NCI-H2171 (cell line): ENCODE measurements at regions not wholly inside any gene's neighbourhood (a gene's known extent, or its start where the extent isn't known, plus 50 kb on each side); places are given as distances from the start of the nearest gene placed in this dataset.

Experiments
- DNase-seq: peaks from one replicate; lab custom pipeline; 2025; lab: John Stamatoyannopoulos, UW

DNA sequence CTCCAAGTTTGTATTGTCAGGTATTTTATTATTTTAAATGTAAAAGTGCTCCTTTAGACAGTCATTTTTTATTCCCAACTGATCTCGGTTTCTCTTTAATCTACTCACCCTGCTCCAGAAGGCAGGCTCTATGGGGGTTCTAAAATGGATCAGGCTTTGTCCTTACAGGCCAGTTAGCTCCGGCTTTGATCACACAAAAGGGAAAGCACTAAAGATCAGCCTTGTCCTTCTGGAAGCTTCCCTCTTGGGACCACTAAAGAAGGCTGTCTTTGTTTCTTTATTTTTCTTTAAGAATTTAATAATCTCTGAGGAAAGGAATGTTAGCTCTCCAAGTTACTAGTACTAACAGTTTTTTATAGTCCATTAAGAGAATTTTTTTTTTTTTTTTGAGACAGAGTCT lies 560.5 kb upstream of the ZNF717 start:
- no peak for DNase-seq

DNA sequence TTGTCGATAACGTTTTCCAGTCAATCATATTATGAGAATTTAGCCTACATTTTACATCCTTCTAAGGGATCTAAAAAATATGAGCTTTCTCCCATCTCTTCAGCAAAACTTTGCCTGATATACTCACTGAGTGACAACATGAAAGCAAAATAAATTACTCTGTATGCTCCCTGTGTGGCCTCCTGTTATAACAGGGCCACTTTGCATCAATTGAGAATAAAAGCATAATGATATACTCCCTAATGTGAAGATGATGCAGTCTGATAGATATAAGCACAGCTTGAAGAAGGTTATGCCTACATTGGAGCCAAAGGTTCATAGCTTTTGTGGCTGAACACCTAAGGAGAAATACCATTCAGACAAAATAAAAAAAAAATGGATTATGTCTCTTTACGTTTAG lies 561.3 kb upstream of the ZNF717 start:
- DNase-seq, result no peak

DNA sequence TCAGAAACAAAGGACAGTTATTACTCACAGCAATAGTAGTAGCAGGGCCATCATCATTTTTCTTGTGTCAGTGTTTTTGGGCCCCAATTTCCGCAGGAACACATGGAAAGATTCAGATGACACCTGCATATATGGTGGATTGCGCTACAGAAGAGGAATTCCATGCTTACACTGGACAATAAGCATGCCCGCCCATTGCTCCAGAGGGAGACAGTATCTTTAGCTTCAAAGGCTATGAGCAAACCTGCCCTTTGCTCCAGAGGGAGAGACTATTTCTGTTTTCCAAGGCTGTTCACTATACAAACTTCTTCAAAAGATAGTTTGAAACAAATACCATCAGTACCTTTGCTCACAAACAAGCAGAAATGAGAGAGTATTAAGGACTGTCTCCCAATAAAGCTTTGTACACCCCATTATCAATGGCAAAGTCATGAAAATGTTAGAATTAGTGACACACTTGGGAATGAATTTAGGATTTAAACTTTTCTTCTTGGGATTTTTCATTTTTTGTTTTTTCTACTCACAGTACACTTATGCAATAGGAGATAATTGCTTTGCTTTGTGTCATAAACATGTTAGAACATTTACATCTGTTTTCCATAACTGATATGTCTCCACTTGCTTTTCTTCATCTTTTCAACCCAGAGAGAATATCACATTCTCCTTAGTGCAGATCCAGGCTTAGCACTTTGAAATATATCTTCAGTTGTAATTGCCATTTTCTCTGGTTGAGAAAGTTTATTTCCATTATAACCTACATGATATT lies 564.5 kb upstream of the ZNF717 start:
- DNase-seq, result no peak

DNA sequence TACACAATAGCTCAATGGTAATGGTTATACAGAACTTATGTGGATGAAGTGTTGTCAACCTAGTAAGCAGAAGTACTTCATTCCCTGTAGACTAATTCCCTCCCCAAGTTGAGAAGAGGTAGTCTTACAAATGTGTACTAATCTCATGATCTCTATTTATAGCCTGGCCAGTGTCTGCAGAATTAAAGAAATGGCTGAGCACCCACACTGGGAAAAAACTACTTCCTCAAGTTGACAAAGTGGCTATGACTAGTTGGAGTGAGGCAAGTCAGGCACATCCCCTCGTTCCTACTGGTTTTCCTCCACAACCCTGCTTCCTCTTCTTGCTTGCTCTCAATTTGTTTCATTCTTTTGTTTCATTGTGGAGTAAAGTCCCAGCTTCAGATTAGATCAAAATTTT lies 566.7 kb upstream of the ZNF717 start:
- no peak for DNase-seq

DNA sequence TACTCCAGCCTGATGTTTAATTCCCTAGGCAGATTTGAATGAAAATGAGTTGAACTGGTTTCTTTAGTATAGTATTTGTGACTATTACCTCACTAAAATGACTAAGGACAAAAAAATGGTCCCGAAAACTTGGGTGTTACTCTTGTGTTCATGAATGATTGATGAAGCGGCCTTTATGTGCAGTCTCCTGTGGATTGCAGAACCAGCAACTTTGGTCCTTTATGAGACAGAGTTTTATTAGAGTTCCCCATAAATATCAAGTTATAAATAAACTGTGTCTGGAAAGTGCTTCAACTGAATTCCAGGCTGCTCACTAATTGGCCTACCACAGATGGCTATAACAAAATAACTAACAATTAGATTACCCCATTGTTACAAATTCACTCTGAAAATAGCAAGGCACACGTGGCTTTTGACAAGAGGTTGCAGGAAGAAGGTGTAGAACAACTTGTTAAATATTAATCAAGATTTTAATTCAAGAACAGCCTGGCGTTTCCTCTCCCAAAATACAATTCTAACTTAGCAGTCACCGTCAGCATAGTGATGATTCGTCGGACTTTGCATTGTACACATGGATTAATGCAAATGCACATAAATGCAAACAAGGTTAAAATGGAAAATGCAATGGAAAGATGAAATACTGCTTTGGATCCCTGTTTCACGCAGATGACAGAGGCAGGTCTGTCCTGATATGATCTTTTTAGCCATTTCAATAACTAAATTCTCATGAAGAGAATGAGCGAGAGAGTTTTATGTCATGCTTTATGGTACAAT lies 567.3 kb upstream of the ZNF717 start:
- no peak for DNase-seq

DNA sequence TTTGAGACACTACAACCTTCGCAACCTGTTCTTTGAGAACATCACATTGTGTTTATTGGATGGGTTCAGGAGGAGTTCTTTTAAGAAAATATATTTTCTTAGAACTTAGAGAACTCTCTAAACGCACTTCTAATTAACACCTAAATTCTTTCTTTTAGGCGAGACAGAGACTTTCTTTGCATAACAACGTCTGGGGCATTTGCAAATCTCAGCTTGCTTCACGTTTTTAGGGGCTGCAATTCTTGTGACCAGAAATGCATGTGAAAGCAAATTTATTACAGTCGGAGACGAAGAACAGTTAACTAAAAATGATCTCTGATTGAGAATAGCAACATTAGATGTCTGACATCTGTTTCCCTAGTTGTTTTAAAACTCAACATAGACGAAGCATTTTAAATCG lies 568.3 kb upstream of the ZNF717 start:
- no peak for DNase-seq

DNA sequence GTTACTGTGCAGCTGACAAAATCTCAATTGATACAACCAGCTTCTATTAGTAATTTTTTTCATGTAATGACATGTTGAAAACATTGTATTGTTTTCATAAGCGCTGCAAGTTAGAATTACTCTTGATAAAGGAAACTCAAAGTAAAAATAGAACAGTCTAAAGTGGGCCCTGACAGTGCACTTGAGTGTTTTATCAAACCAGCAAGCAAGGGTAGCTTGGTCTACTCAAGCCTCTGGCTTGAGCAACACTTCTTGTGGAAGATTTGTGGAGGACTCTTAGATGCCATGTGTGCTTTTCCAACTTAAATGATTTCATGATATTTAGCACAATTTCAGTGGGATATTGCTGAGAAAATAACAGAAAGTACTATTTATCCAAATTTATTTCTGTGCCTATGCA lies 575.7 kb upstream of the ZNF717 start:
- DNase-seq, result no peak

DNA sequence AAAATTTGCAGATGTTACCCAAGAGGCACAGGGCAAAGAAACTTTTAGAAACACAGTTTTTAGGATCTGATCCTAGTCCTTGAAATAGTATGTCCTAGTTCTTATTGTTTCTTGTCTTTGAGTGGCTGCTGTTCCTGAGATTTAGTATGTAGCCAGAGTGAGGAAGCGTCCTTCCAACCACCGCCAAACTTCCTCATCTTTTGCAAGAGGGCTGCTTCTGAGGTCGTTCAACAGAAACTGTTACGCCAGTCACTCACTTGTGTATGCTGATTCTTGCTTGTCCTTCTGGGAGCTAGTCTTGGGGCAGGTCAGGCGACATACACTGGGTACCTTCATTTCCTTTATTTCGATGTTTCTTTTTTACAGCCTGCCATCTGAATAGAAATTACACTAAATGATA lies 577.3 kb upstream of the ZNF717 start:
- DNase-seq, result no peak

DNA sequence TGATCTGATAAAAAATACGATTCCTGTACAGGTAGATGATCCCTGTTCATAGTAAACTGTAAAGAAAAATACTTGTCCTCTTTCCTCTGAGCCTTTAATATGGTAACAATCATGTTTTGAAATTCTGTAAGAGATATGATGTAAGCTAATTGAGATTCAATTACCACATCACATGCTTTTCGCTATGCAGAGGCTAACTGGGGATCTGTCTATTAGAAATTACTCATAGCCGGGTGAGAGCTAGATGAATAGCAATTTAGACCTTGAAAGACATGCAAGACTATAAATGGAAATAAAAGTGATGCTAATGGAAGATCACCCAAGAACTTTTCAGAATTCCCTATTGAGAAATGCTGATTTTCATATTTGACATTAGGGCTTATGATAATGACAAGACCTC lies 579.9 kb upstream of the ZNF717 start:
- no peak for DNase-seq

DNA sequence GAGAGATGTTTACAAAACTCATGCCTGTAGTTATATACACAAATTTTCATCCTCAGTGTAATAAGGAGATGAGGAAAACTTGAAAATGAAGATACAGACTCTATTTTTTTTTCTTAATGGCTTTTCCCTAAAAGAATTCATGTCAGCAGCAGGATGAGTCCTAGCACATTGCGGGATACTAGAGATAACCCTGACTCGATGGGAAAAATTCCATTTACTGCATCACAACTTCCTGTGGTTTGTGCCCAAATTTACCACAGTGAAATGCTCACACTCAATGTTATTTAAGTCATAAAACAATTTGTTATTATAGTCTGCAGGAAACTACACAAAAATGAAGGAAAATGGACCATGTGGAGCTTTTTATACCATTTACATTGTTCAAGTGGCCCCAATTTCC lies 581.9 kb upstream of the ZNF717 start:
- no peak for DNase-seq

DNA sequence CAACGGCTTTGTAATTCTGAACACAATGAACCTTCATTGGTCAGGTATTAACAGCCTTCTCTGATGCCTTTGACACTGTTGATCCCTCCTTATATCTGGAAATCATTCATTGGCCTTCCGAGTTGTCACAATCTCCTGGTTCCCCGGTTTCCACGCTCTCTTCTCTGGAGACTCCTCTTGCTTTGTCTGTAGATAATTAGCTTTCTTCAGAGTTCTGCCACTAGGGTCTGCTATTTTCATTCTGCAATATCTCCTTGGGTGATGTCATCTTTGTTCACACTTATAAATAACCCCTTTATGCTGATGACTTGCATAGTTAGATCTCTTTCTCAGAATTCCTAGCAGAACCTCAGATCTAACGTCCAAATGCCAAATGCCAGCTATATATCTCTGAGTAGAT lies 583.8 kb upstream of the ZNF717 start:
- DNase-seq, result no peak

DNA sequence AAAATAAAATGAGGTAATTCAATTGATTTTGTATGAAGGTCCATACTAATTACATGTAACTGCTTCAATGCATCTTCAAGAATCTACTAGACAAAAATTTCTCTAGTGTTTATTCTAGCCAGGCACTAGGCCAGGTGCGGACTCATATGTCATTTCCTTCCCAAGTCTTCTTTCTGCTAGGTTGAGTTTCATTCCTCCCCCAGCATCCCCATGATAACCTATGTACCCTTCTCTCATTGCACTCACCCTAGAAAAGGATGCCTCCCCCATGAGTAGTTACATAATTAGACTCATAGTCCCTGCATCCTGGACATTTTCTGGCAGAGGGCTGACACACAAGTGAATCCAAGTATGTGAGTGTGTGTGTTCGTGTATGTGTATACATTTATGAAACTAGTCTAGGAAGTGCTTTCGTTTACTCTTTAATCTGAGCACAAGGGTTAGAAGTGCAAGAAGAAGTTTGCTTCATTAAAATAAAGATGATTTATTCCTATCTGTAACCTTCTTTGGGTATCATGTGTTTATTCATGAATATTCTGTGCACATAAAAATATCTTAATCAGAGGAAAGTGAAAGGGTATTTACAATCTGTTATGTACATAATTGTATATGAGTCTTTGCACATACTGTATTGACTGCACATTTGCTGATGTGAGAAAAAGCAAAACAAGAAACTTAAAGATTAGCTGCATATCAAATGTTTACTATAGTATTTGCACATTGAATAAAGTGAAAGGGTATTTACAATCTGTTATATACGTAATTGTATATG lies 585.6 kb upstream of the ZNF717 start:
- DNase-seq, result no peak

DNA sequence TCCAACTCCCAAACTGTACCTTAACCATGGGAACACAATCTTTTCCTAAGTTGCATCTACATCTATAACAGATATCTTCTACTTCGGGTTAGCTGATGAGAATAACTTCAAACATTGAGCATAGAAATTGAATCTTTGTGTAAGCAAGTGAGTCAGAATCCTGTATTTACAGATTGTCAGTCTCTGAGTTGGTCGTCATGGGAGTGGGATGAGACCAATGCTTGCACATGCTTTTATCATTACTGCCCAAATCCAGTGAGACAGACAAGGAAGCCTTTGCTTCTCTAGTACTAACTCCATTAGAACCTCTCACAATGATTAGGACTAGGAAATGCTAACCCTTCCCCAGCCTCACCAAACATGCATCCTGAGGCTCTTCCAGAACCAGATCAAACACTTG lies 587.1 kb upstream of the ZNF717 start:
- no peak for DNase-seq

DNA sequence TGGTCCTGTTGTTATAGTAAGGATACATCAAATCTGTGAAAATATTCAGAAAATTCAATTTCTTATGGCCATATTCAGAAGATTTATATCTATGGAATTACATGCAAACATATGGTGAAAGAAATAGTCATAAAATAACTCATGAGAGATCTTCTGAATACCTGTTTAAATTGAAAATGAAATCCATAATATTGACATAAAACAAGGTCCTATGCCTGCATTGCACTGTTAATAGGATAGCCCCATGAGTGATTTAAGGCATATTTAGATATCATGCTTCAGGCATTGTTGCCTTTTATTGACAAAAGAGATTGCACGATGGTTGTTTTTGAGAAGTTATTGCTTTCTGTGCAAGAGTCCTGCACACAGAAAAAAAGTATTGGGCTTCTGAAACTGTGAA lies 591.7 kb upstream of the ZNF717 start:
- DNase-seq, result no peak

DNA sequence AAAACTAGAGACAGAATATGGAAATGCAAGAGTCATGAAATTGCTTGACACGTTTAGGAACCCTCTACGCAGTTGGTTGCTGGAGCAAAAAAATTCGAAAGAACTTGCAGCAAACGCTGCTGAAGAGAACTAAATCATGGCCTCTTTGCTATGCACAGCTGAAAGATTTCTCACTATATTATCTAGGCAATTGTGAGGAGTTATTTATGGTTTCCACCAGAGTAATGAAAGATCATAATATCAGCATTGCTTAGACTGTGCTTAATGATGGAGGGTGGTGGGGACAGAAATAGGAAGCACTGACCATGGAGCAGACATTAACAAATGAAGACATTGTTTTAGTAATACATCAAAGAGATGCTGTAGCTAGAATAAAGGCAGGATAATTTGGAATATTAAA lies 593.4 kb upstream of the ZNF717 start:
- no peak for DNase-seq

DNA sequence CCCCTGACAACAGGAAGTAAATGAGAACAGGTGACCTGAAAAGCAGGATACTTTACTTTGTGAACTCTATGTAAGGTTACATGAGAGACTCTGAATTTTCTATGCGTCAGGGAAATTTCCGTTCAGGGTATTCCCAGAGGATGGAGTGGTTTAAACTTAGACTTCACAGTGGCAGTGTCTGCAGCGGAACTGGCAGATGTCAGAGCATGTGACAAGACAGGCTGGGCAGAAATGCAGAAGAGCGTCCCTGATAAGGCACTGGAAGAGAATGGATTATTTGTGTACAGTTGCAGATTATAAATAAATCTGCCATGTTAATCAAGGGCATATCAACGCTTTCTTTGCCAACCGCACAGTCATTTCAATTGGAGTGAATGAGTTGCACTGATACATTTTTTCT lies 598.4 kb upstream of the ZNF717 start:
- peak; percentile 36 for DNase-seq

DNA sequence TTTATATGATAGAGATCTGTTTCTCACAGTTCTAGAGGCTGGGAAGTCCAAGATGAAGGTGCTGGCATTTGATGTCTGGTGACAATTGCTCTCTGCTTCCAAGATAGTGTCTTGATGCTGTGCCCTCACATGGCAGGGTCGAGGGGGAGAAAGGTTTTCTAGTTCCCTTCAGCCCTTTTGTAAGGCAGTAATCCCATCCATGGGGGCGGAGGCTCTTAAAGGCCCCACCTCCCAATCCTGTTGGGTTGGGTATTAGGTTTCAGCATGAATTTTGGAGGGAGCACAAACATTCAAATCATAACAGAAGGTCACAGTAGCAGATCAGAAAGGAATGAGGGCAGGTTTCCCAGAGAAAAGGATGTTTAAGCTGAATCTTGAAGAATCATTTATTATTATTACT lies 601.7 kb upstream of the ZNF717 start:
- no peak for DNase-seq

DNA sequence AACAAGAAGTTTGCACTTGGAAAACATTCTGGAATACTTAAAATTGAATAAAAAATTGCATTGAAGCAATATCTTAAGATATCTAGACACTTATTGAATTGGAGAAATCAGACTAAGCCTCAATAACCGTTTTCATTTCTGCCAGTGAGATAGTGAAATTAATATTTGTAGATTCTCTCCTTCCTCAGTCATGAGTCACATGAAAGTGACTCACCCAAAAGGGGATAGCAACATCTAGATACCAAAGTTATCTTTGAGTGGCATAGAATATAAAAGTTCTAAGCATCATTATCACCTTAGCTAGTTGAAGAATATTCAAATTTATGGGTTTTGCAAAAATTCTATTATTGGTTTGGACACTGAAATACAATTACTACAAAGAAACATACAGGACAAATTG lies 614.8 kb upstream of the ZNF717 start:
- DNase-seq, result no peak

DNA sequence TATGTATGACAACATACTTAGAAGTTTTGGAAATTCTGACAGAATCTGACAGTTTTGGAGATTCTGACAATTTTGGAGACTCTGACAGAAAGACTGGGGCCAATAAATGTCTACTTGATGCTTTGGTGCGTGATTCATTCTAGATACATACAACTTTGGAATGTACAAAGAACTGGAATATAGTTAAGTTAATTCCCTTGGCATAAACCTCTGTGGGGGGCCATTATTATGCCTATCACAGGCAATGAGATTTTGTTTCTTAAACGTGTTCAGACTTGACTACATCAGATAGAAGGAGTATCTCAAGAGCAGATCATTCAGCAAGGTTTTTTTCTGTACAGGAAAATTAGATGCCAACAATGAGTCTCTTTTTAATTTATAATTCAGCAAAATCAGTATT lies 617.6 kb upstream of the ZNF717 start:
- DNase-seq, result no peak

DNA sequence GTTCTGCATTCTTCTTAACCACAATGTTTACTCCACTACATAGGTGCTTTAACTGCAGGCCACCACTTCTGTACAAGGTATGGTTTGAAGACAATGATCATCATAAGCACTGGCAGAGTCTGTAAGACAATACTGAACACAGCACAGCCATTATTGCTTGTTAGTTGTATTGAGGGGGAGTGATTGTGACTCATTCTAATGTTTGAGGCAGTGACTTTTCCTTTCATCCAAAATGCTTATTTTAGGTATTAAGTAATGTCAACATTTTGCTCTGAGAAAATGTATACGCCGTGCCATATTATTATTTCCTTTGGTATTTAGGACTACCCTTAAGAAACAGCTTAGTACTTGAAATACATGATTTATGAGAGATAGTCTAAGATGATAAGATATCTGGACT lies 618.2 kb upstream of the ZNF717 start:
- DNase-seq, result no peak

DNA sequence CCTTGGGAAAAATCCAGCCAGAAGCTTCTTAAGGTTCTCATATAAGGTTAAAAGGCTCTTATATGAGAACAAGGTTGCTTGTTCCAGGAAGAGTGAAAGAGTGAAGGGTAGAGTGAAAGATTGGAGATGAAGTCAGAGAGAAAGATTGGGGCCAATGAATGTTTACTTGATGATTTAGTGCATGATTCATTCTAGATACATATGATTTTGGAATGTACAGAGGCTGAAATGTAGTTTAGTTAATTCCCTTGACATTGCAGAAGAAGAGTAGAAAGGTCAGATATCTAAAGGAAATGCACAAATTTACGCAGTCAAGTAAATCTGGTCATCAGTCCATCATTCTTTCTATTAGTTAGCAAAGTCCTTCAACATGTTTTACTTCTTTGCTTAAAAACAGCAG lies 619.8 kb upstream of the ZNF717 start:
- no peak for DNase-seq

DNA sequence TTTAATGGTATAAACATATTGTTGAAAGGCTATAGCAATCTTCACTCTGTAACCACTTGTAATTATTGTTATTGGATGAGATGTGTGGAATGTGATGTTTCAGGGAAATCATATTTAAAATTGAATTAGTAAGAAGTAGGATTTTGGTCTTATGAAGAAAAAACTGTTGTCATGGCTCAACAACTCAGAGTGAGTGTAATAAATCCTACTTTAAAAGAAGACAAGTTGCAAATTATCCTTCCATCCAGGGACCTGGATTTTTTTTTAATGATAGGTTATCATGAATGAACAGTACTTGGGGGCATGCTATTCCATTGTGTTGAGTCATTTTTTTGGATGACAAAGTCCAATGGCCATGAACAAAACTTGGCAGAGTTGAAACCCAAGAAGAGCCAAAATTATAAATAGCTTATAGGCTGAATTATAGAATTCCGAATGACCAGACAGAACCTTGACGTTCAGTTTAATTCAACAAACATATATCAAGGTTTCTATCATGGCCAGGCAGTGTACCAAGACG lies 625.5 kb upstream of the ZNF717 start:
- no peak for DNase-seq

DNA sequence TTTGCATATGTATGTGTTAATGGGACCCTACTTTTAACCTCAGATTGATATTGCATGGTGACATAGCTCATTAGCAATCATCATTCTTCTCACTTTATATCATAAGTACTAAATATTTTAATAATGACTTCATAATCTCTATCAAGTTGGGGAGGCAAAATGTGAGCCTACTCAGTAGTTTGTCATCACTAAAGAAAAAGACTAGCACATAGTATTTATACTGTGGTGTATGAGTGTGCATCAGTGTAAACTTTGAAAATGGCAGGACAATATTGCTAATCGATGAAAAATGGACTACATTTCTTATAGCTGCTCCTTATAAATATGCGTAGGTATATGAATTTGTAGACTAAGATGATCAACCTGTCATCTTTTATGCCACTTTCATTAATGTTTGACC lies 624.5 kb upstream of the ROBO2 start:
- no peak for DNase-seq
